KMS-11 (cell line): ENCODE measurements at regions not wholly inside any gene's neighbourhood (a gene's known extent, or its start where the extent isn't known, plus 50 kb on each side); places are given as distances from the start of the nearest gene placed in this dataset.

Experiments
- H2AFZ ChIP-seq: fragments of 200-600 bp; sonication (generic); 2 replicates; pipeline ENCODE4 v1.6.1; 2016; ENCODE audit warnings: antibody characterized with exemption, mixed run types, low read depth
- H3K27ac ChIP-seq: fragments of 200-600 bp; sonication (generic); 2 replicates; pipeline ENCODE4 v1.6.1; 2016; ENCODE audit warnings: mild to moderate bottlenecking, mixed run types
- H3K27me3 ChIP-seq: fragments of 200-600 bp; sonication (generic); 2 replicates; pipeline ENCODE4 v1.6.1; 2017; ENCODE audit warnings: mild to moderate bottlenecking, low read depth, mixed run types, moderate library complexity; ENCODE audit not compliant: insufficient read depth
- H3K36me3 ChIP-seq: fragments of 200-600 bp; sonication (generic); 2 replicates; pipeline ENCODE4 v1.6.1; 2017; ENCODE audit warnings: mild to moderate bottlenecking, mixed run types; ENCODE audit not compliant: insufficient read depth
- H3K4me1 ChIP-seq: fragments of 200-600 bp; sonication (generic); 2 replicates; pipeline ENCODE4 v1.6.1; 2016; ENCODE audit warnings: mild to moderate bottlenecking, low read depth, mixed run types; ENCODE audit not compliant: poor library complexity, severe bottlenecking
- H3K4me2 ChIP-seq: fragments of 200-600 bp; sonication (generic); 2 replicates; pipeline ENCODE4 v1.7.0; 2016; ENCODE audit warnings: mild to moderate bottlenecking, mixed run types
- H3K4me3 ChIP-seq: fragments of 200-600 bp; sonication (generic); IDR thresholded peaks from 2 replicates; pipeline ENCODE4 v1.6.1; 2017; ENCODE audit warnings: low read depth, low read length, mixed read lengths; ENCODE audit not compliant: insufficient read depth
- H3K79me2 ChIP-seq: fragments of 200-600 bp; sonication (generic); 2 replicates; pipeline ENCODE4 v1.6.1; 2016; ENCODE audit warnings: low read depth, mixed run types; ENCODE audit not compliant: insufficient read depth
- H3K9ac ChIP-seq: fragments of 200-600 bp; sonication (generic); 2 replicates; pipeline ENCODE4 v1.6.1; 2016; ENCODE audit warnings: mild to moderate bottlenecking, mixed run types
- H4K20me1 ChIP-seq: fragments of 200-600 bp; sonication (generic); 2 replicates; pipeline ENCODE4 v1.6.1; 2016; ENCODE audit warnings: mild to moderate bottlenecking, mixed run types; ENCODE audit not compliant: insufficient read depth
- TF ChIP-seq, protein P1 (sequence below): fragments of 200-600 bp; sonication (generic); conservative IDR thresholded peaks from 2 replicates; pipeline ENCODE4 v1.6.1; 2017; ENCODE audit warnings: low read depth, mild to moderate bottlenecking, antibody characterized with exemption, low read length, moderate library complexity, mixed read lengths

DNA sequence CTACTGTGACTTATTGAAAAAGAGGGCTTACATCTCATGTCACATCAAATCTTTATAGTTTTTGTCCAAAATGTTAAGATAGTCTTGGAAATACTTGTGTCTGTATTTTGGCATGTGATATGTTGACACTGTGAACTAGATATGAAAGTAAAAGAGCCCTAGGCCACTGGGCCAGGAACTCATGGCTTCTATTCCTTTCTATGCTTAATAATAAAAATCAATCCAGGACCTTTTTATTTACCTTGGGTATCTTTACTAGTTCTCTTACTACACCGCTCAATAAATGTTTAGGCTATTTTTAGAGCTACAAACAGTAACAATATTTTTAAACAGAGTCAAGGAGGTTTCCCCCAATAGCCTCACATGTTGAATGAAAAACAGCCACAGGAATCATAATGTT is 348.6 kb upstream of the SLC24A2 start:
- H3K79me2 ChIP-seq, result no peaks in the 10 kb centered on the region

DNA sequence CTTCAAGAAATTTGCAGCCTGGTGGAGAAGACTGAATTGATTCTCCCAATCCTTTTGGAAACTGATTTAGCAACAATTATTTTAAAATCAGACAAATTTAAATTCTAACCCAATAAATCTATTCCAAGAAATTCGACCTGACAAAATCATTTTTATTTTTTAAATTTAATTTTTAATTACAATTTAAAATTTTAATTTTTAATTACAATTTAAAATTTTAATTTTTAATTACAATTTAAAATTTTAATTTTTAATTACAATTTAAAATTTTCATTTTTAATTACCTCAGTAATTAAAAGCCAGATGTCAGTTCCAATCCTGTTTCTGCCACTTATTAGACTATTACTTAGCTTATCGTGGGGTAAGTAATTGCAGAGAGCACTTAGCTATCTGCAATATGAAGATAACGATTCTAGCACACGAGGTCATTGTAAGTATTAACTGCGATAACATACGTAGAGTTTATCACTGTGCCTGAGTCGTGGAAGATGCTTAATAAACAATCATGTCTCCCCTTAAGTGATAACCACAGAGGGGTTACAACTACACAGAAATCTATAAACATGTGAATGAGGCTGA is 346.4 kb upstream of the SLC24A2 start:
- Histone ChIP-seq H3K9ac (no peak overlapping the region), H3K4me2 (no peak overlapping the region), H3K4me1 (no peaks in the 10 kb centered on the region), H3K27me3 (no peaks in the 10 kb centered on the region), H3K27ac (no peak overlapping the region), H4K20me1 (no peaks in the 10 kb centered on the region), H3K4me3 (no peak overlapping the region), H2AFZ (no peak overlapping the region), H3K79me2 (no peaks in the 10 kb centered on the region), H3K36me3 (no peaks in the 10 kb centered on the region)
- TF ChIP-seq, protein P1, sequence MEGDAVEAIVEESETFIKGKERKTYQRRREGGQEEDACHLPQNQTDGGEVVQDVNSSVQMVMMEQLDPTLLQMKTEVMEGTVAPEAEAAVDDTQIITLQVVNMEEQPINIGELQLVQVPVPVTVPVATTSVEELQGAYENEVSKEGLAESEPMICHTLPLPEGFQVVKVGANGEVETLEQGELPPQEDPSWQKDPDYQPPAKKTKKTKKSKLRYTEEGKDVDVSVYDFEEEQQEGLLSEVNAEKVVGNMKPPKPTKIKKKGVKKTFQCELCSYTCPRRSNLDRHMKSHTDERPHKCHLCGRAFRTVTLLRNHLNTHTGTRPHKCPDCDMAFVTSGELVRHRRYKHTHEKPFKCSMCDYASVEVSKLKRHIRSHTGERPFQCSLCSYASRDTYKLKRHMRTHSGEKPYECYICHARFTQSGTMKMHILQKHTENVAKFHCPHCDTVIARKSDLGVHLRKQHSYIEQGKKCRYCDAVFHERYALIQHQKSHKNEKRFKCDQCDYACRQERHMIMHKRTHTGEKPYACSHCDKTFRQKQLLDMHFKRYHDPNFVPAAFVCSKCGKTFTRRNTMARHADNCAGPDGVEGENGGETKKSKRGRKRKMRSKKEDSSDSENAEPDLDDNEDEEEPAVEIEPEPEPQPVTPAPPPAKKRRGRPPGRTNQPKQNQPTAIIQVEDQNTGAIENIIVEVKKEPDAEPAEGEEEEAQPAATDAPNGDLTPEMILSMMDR, result no peak

More for the DNA sequence above, 348.6 kb upstream of the SLC24A2 start:
- H3K4me2 ChIP-seq, result no peak overlapping the region
- no peaks in the 10 kb centered on the region for H4K20me1 ChIP-seq
- H2AFZ ChIP-seq, result no peak overlapping the region
- no peaks in the 10 kb centered on the region for H3K27me3 ChIP-seq
- H3K27ac ChIP-seq, result no peak overlapping the region
- no peak overlapping the region for H3K4me3 ChIP-seq
- H3K36me3 ChIP-seq, result no peaks in the 10 kb centered on the region
- no peak overlapping the region for H3K9ac ChIP-seq
- H3K4me1 ChIP-seq, result no peaks in the 10 kb centered on the region
- TF ChIP-seq, protein P1, result no peak

DNA sequence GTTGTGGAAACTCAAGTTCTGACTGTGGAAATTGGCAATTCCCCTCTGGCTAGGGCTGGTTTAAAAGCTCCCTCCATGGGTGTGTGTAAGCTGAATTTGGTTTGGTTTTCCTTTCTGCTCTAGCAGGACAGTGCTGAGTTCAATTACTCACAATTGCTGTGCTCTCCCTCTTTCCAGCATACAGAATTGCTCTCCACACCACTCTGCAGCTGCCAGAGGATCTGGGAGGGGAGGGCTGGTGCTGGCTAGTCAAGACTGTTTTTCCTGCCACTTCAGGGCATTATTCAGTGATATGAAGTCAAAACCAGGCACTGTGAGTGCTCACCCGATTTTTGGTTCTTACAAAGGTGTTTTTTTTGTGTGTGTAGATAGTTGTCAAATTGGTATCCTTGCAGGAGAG is 336.9 kb upstream of the SLC24A2 start:
- Histone ChIP-seq H3K27me3 (no peaks in the 10 kb centered on the region), H3K9ac (no peak overlapping the region)
- TF ChIP-seq, protein P1, result no peak

DNA sequence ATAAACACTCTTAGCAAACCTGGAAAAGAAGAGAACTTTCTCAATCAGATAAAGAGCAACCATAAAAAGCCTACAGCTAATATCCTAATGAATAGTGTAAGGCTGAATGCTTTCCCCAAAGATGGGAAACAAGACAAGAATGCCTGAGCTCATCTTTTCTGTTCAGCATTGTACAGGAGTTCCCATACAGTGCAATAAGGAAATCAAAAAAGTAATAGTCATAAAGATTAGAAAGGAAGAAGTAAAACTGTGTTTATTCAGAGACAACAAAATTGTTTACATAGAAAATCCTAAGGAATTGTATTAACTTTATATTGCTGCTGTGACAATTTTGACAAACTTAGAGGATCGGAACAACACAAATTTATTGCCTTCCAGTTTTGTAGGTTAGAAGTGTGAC is 330.7 kb upstream of the SLC24A2 start:
- Histone ChIP-seq H3K4me1 (no peaks in the 10 kb centered on the region), H3K79me2 (no peaks in the 10 kb centered on the region), H3K27me3 (no peaks in the 10 kb centered on the region), H3K9ac (no peak overlapping the region), H3K27ac (no peak overlapping the region), H4K20me1 (no peaks in the 10 kb centered on the region), H3K4me2 (no peak overlapping the region), H3K4me3 (no peak overlapping the region), H2AFZ (no peak overlapping the region), H3K36me3 (no peaks in the 10 kb centered on the region)
- TF ChIP-seq, protein P1, result no peak

More for the DNA sequence above, 336.9 kb upstream of the SLC24A2 start:
- Histone ChIP-seq H3K4me3 (no peak overlapping the region), H3K4me1 (no peaks in the 10 kb centered on the region), H3K36me3 (no peaks in the 10 kb centered on the region), H3K4me2 (no peak overlapping the region), H4K20me1 (no peaks in the 10 kb centered on the region), H2AFZ (no peak overlapping the region), H3K79me2 (no peaks in the 10 kb centered on the region), H3K27ac (no peak overlapping the region)
